ENCODE measurements at regions not wholly inside any gene's neighbourhood (a gene's known extent, or its start where the extent isn't known, plus 50 kb on each side); places are given as distances from the start of the nearest gene placed in this dataset.
A peak's percentile ranks its signal among the peaks of the same experiment; 100 is the strongest.

DNA sequence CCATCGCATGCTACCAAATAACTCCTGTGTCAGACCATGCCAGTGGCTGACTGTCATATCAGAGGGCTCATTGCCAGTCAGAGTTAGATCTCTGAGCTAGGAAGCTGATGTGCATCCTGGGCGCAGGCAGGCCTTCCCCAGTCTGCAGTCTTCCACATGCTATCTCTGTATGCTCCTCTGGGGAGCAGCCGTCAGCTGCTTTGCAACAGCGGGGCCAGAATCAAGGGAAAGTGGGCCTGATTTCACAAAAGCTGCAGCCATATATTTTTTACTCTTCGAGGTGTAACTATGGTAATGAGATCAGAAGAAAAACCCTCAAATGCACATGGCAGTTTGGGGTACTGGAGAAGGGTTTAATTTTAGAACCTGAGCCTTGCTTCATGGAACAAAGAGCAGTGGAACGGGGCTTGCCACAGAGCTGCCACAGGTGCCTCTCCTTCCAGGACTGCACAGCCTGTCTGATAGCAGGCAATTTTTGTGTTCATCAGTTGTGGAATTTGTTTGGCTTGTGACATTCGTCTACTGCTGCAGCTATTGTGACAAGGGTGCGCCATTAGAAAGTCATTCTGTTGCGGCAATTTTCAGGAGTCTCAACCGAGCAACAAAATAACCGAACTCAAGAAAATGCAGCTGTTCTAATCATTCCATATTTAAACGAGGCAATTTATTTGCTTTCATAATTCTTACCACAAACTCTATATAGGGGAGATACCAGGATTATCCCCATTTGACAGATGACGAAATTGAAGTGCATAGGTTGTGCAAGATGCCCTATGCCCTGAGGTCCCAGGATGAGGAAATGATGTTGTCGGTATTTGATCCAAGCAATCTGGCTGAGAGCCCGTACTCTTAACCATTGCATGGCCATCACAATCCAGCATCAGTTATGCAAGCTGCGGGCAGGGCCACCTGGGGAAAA is 109.6 kb upstream of the CYRIA start:
- intact Hi-C loops (cut with DNase I; ENCODE audit: low total_unique reads): no loop called here

DNA sequence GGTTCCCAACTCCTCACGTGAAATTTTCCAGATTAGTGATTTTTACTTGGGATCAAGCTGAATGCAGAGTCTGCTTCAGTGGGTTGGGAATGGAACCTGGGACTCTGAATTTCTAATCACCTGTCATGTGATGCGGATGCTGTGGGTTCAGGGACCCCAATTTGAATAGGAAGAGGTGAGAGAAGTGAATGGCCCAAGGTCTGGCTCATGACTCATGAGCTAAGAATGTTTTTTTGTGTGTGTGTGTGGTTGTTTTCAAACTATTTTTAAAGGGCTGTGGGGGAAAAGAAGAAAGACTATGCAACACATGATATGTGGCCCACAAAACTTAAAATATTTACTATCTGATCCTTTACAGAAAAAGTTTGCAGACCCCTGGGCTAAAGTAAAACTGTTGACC is 108.5 kb upstream of the CYRIA start:
- DNase-seq (ENCODE audit: low spot score in 2 of 2): no peak
- TF ChIP-seq, protein P1, sequence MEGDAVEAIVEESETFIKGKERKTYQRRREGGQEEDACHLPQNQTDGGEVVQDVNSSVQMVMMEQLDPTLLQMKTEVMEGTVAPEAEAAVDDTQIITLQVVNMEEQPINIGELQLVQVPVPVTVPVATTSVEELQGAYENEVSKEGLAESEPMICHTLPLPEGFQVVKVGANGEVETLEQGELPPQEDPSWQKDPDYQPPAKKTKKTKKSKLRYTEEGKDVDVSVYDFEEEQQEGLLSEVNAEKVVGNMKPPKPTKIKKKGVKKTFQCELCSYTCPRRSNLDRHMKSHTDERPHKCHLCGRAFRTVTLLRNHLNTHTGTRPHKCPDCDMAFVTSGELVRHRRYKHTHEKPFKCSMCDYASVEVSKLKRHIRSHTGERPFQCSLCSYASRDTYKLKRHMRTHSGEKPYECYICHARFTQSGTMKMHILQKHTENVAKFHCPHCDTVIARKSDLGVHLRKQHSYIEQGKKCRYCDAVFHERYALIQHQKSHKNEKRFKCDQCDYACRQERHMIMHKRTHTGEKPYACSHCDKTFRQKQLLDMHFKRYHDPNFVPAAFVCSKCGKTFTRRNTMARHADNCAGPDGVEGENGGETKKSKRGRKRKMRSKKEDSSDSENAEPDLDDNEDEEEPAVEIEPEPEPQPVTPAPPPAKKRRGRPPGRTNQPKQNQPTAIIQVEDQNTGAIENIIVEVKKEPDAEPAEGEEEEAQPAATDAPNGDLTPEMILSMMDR (IDR thresholded peaks at IDR 0.05): no peak
- TF ChIP-seq POLR2AphosphoS5 (IDR thresholded peaks at IDR 0.05) (no peak), POLR2A (IDR thresholded peaks at IDR 0.05) (no peak)
- no peaks in the 10 kb centered on the region for H3K9me3 ChIP-seq

More for the DNA sequence above, 109.6 kb upstream of the CYRIA start:
- Histone ChIP-seq H3K9me3 (no peaks in the 10 kb centered on the region), H3K4me1 (no peaks in the 10 kb centered on the region), H3K27ac (no peak overlapping the region), H3K4me3 (no peak overlapping the region), H3K27me3 (no peaks in the 10 kb centered on the region), H3K36me3 (no peaks in the 10 kb centered on the region)
- no peak for DNase-seq (ENCODE audit: low spot score in 2 of 2)
- TF ChIP-seq POLR2AphosphoS5 (IDR thresholded peaks at IDR 0.05) (no peak), POLR2A (IDR thresholded peaks at IDR 0.05) (no peak)
- TF ChIP-seq, protein P1 (IDR thresholded peaks at IDR 0.05): no peak

DNA sequence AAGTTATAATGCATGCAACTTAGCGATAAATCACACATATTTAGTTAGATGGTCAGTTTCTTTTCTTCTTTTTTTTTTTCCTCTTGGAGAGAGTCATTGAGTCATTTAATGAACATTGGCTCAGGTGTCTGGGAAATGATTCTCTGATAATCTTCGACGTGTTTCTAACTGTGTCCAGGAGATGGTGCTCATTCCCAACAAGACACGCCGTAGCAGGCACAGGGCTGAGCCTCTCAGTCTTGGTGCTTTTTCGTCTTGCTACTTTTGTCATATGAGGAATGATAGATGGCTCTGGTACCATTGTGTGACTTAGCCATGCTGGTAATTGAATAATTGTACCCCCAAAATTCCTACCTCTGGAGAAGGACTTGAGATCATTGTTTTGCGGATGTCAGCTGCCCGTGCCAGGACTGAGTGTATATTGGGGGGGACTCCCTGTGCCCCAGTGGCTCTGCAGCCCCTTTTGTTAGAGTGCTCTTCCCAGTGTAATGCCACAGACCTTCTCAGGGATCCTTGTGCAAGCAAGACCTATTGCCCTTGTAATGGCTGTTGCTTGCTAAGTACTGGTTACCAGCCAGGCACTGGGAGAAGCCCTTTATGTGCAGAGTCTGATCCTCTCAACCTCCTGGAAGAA is 107.6 kb upstream of the CYRIA start:
- no peak for TF ChIP-seq POLR2AphosphoS5 (IDR thresholded peaks at IDR 0.05)
- TF ChIP-seq, protein P1 (IDR thresholded peaks at IDR 0.05): peak in 2 of 3 donors; percentile 50 to 60
- Histone ChIP-seq H3K4me3 (no peak overlapping the region), H3K36me3 (no peaks in the 10 kb centered on the region), H3K27me3 (no peaks in the 10 kb centered on the region), H3K4me1 (no peaks in the 10 kb centered on the region), H3K9me3 (no peaks in the 10 kb centered on the region), H3K27ac (no peak overlapping the region)
- intact Hi-C loops (cut with DNase I; ENCODE audit: low total_unique reads): no loop called here
- DNase-seq (ENCODE audit: low spot score in 2 of 2): no peak

More for the DNA sequence above, 108.5 kb upstream of the CYRIA start:
- no peaks in the 10 kb centered on the region for H3K36me3 ChIP-seq
- no peak overlapping the region for H3K4me3 ChIP-seq
- intact Hi-C loops (cut with DNase I; ENCODE audit: low total_unique reads): no loop called here
- H3K27ac ChIP-seq: no peak overlapping the region
- no peaks in the 10 kb centered on the region for H3K27me3 ChIP-seq
- H3K4me1 ChIP-seq: no peaks in the 10 kb centered on the region

DNA sequence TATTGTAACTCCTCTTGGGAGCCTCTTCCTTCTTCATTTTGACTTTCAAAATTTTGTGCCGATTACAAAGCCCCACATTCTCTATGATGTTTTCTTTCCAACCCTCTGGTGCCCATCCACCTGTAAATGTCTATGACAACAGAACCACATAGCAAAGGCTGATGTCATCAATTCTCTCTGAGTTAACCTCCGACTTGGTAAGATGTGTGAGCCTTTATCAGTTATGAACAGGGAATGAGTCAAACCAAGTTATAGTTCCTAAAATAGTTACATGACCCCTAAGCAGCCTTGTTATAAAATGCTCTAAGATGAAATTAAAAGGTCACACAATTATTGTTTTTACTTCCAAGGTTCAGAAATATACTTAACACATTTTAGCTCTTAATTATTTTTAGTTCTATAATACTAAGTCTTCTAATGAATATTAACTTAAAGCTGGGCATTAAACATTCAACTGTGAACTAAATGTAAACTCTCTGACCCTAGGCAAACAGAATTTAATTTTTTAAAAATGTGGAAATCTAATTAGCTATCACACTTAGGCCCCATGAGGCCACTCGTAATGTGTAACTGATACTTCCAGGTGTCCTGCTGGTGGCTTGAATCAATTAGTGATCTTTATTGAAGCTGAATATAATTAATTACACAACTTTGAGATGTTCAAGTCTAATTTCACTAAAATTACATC is 102.3 kb upstream of the CYRIA start:
- Histone ChIP-seq H3K27ac (no peak overlapping the region), H3K36me3 (no peaks in the 10 kb centered on the region), H3K27me3 (no peaks in the 10 kb centered on the region), H3K9me3 (no peaks in the 10 kb centered on the region), H3K4me1 (no peaks in the 10 kb centered on the region), H3K4me3 (no peak overlapping the region)
- no peak for DNase-seq (ENCODE audit: low spot score in 2 of 2)
- intact Hi-C loops (cut with DNase I; ENCODE audit: low total_unique reads): no loop called here
- no peak for TF ChIP-seq POLR2AphosphoS5 (IDR thresholded peaks at IDR 0.05)
- TF ChIP-seq POLR2A (IDR thresholded peaks at IDR 0.05): no peak
- TF ChIP-seq, protein P1 (IDR thresholded peaks at IDR 0.05): no peak
